ENCODE measurements at regions not wholly inside any gene's neighbourhood (a gene's known extent, or its start where the extent isn't known, plus 50 kb on each side); places are given as distances from the start of the nearest gene placed in this dataset.

- Histone ChIP-seq H3K36me3 (no peaks in the 10 kb centered on the region), H3K27me3 (no peaks in the 10 kb centered on the region), H3K9me3 (no peaks in the 10 kb centered on the region), H3K4me3 (ENCODE audit: low read depth, low read length) (no peak overlapping the region), H3K4me1 (no peaks in the 10 kb centered on the region)
- TF ChIP-seq CTCF (IDR thresholded peaks at IDR 0.05; ENCODE audit: low read depth, low read length) = no peak
- DNase-seq = no peak
Observed at GRCh38 chr10:9796564-9796963, 1221.1 kb upstream of the CELF2 start.

GRCh38 chr10:9800011-9800410, 1217.7 kb upstream of the CELF2 start:
- Histone ChIP-seq H3K4me1 (no peaks in the 10 kb centered on the region), H3K4me3 (ENCODE audit: low read depth, low read length) (no peak overlapping the region), H3K9me3 (no peaks in the 10 kb centered on the region), H3K27me3 (no peaks in the 10 kb centered on the region), H3K36me3 (no peaks in the 10 kb centered on the region)
- no peak for TF ChIP-seq CTCF (IDR thresholded peaks at IDR 0.05; ENCODE audit: low read depth, low read length)
- DNase-seq = no peak

GRCh38 chr10:9800571-9800970, 1217.1 kb upstream of the CELF2 start:
- DNase-seq = no peak
- Histone ChIP-seq H3K36me3 (no peaks in the 10 kb centered on the region), H3K4me3 (ENCODE audit: low read depth, low read length) (no peak overlapping the region), H3K27me3 (no peaks in the 10 kb centered on the region), H3K9me3 (no peaks in the 10 kb centered on the region), H3K4me1 (no peaks in the 10 kb centered on the region)
- TF ChIP-seq CTCF (IDR thresholded peaks at IDR 0.05; ENCODE audit: low read depth, low read length) = no peak

- H3K36me3 ChIP-seq = no peaks in the 10 kb centered on the region
- no peaks in the 10 kb centered on the region for H3K9me3 ChIP-seq
- H3K4me3 ChIP-seq (ENCODE audit: low read depth, low read length) = no peak overlapping the region
- no peaks in the 10 kb centered on the region for H3K4me1 ChIP-seq
- DNase-seq = no peak
- H3K27me3 ChIP-seq = no peaks in the 10 kb centered on the region
- no peak for TF ChIP-seq CTCF (IDR thresholded peaks at IDR 0.05; ENCODE audit: low read depth, low read length)
Observed at GRCh38 chr10:9807846-9808245, 1209.8 kb upstream of the CELF2 start.

GRCh38 chr10:9811601-9812000, 1206.1 kb upstream of the CELF2 start:
- TF ChIP-seq CTCF (IDR thresholded peaks at IDR 0.05; ENCODE audit: low read depth, low read length) = no peak
- no peak overlapping the region for H3K4me3 ChIP-seq (ENCODE audit: low read depth, low read length)
- no peaks in the 10 kb centered on the region for H3K9me3 ChIP-seq
- no peak for DNase-seq
- no peaks in the 10 kb centered on the region for H3K36me3 ChIP-seq
- no peaks in the 10 kb centered on the region for H3K4me1 ChIP-seq
- no peaks in the 10 kb centered on the region for H3K27me3 ChIP-seq

- no peak for TF ChIP-seq CTCF (IDR thresholded peaks at IDR 0.05; ENCODE audit: low read depth, low read length)
- no peaks in the 10 kb centered on the region for H3K4me1 ChIP-seq
- DNase-seq = no peak
Observed at GRCh38 chr10:9814285-9814864, 1203.3 kb upstream of the CELF2 start.

More at GRCh38 chr10:9814285-9814864, 1203.3 kb upstream of the CELF2 start:
- Histone ChIP-seq H3K27me3 (no peaks in the 10 kb centered on the region), H3K4me3 (ENCODE audit: low read depth, low read length) (no peak overlapping the region), H3K36me3 (no peaks in the 10 kb centered on the region), H3K9me3 (no peaks in the 10 kb centered on the region)
